ENCODE measurements at regions not wholly inside any gene's neighbourhood (a gene's known extent, or its start where the extent isn't known, plus 50 kb on each side); places are given as distances from the start of the nearest gene placed in this dataset.
A peak's percentile ranks its signal among the peaks of the same experiment; 100 is the strongest.

DNA sequence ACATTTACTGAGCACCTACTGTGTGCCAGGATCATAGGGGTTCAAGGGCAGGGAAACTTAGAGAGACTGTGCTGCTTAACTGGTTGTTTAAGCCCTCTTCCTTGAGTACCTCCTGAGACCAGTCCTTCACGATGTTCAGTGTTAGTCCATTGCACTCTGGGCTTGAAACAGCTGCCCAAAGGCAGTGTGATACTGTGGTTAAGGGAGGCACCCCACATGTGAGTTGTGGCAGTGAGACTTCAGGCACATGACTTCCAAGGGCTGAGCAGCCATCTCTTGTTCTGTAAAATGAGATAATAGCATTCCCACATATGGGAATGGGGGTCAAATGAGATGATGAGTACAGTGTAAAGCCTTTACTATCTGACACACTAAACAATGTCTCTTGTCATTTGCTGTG is 75.1 kb downstream of the LINGO1 start:
- no peak for DNase-seq (ENCODE audit: low read depth)

DNA sequence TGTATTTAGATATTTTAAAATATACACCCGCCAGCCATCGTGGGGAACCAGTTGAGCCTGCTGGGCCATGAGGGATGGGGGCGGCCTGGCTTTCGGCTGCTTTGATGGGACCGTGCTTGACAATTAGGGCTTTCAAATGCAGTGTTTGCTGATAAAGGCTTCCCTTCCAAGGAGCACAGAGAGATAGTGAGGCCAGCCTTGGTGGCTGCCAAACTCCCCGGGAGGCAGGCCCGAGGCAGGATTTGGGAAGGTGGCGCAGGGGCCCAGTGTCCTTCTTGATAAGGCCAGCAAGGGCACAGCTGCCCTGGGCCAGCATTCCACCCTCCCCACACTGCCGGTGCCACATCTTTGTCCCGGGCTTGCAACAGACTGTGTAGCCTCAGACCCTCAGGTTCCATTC is 75.6 kb downstream of the LINGO1 start:
- DNase-seq (ENCODE audit: low read depth), result no peak

DNA sequence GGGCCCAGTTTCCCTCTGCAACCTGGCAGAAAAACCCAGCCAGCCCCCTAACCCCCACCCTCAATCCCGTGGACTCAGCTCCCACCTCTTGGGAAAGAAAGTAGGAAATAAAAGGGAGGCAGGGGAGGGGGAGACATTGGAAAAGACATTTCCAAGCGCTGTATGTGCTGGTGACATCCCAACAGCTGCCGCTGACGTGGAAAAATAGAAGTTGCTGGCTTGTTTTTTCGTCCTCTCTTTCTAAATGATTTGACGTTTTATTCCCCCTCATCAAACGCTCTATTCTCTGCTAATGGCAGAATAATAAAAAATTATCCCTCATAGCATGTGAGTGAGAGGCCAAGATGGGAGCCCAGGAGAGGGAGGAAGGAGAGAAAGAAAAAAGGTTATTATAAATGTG is 76.1 kb downstream of the LINGO1 start:
- DNase-seq (ENCODE audit: low read depth), result no peak

GRCh38 chr15:77555232-77555631 is 77.5 kb downstream of the LINGO1 start:
- no peak for DNase-seq (ENCODE audit: low read depth)

GRCh38 chr15:77554306-77555080 is 78.2 kb downstream of the LINGO1 start:
- no peak for DNase-seq (ENCODE audit: low read depth)

- no peak for DNase-seq (ENCODE audit: low read depth)
Observed at GRCh38 chr15:77553695-77554094, 79.0 kb downstream of the LINGO1 start.

DNA sequence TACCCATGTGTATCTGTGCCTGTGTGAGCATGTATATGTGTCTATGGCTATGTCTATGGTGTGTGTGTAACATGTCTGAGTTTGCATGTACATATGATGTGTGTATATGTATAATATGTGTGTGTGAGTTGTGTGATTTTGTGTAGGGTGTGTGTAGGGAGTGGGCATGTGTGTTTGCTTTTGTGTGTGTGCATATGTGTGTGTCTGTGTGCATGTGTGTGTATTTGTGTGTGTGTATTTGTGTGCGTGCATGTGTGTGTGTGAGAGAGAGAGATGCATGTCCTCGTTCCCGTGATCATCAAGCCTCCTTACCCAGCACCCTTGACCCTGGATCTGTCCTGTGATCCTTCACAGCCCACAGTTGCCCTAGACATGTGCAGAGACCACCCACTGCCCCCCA is 79.5 kb downstream of the LINGO1 start:
- no peak for DNase-seq (ENCODE audit: low read depth)

DNA sequence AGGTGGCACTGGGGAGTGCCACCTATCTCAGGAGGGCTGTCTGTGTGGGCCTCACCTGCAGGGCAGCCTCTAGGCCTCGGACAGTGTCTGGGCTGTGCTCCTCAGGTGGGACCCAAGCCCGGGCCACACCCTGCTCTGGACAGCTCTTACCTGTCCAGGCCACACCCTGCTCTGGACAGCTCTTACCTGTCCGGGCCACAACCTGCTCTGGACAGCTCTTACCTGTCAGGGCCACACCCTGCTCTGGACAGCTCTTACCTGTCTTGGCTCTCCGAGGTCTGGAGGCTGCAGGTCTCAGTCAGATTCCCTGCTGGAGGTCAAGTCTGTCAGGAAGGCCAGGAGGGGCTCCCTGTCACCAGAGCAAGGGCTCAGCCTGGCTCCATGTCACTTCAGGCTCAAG is 80.6 kb downstream of the LINGO1 start:
- DNase-seq (ENCODE audit: low read depth), result no peak

- no peak for DNase-seq (ENCODE audit: low read depth)
Observed at GRCh38 chr15:77550301-77551251, 82.1 kb downstream of the LINGO1 start.

GRCh38 chr15:77549576-77550288 is 83.0 kb downstream of the LINGO1 start:
- no peak for DNase-seq (ENCODE audit: low read depth)

DNA sequence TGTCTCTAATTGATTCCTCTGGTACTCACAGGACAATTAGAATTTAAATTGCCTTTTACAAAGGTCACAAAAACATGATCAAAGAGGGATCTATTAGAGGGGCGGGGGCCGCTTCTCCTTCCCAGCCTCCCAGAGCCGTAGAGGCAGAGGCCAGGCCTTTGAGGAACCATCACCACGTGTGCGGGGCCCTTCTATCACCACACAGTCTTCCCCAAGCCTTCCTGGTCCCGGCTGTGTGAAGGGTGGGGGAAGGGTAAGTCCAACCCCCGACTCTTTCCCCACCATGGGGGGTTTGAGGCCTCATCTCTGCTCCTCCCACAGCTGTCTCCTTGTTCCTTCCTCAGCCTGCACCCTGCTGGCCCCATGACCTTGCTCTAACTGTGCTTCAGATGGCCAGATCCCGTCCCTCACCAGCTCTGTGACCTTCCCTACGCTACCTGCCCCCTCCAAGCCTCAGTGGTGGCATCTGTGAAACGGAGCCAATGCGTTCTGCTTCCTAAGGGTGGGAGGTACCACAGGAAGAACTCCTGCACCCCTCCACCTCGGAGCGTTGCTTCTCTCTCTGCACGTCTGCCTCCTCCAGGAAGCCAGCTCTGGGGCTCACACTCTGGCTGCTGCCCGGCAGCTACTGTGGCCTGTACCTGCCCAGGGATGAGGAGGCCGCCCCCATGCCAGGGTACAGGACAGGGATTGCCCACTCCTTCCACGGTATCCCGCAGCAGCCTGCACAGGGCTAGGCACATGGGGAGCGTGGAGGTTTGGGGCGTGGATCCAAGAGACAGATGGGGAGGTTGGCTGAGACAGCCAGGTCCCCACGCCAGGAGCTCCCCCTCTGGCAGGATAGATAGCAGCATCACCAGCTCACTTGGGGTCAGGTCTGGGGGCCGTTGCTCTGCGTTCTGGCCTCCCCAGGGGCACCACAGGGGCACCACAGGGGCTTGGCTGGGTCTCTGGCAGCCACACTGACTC is 83.8 kb downstream of the LINGO1 start:
- DNase-seq (ENCODE audit: low read depth), result no peak

DNA sequence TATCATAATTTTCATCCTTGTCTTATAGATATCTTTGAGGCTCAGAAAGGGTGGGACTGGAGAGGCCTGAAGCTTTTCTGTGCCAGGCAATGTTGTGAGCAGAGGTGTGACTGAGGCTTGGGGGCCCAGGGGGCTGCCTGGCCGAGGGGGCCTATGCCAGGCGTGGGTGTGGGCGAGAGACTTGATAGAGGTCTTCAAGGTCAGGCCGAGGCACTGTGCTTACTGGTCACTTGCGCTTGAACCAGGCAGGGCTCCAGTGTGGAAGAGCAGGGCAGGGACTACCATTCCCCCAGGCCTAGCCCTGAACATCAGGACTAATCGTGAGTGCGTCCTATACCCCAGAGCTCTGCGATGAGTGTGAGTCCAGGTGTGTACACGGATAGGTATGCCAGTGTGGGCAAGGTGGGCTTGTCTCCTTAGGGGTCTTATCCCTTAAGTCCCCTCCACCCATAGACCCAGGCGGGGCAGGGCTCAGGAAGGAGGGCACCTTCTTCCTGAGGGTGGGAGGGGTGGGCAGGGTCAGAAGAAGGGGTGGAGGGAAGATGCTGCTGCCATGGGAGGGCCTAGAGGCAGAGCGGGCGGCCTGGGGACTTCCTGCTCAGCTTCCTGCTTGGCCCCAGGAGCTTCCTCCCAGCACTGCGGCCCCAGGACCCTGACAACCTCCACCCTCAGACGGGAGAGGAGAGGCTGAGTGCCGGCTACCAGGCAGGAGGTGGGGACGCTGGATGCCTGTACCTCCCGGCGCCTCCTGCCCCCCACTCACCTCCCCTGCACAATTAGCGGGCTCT is 84.7 kb downstream of the LINGO1 start:
- no peak for DNase-seq (ENCODE audit: low read depth)

- no peak for DNase-seq (ENCODE audit: low read depth)
Observed at GRCh38 chr15:77546870-77547269, 85.8 kb downstream of the LINGO1 start.

GRCh38 chr15:77546050-77546501 is 86.6 kb downstream of the LINGO1 start:
- no peak for DNase-seq (ENCODE audit: low read depth)

GRCh38 chr15:77545058-77545457 is 87.7 kb downstream of the LINGO1 start:
- no peak for DNase-seq (ENCODE audit: low read depth)

GRCh38 chr15:77544162-77544561 is 88.5 kb downstream of the LINGO1 start:
- DNase-seq (ENCODE audit: low read depth), result no peak

- DNase-seq (ENCODE audit: low read depth), result peak; percentile 29
Observed at GRCh38 chr15:77543159-77543882, 89.4 kb downstream of the LINGO1 start.

DNA sequence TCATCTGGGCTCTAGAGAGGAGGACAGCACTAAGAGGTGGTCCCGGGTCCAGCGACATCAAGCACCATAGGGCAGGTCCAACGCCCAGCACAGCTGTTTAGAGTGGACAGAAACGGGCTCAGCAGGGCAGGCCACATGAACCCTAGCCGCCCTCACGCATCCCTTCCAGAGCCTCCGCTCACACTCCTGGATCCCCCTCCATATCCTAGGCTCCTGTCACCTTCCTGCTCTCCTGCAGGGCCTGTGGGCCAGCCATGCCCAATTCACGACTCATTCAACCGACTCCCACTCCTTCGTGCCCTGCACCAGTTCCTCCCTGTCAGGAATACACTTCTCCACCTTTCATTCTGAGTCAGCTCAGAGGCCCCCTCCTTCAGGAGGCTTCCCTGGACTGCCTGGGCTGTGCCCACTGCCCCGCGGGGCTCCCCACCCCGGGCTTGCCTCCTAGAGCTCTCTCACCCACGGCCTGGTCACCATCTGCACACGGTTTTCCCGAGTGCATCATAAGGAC is 90.2 kb downstream of the LINGO1 start:
- no peak for DNase-seq (ENCODE audit: low read depth)

GRCh38 chr15:77541421-77542181 is 91.1 kb downstream of the LINGO1 start:
- no peak for DNase-seq (ENCODE audit: low read depth)

Data from T-helper 22 cell (primary cell).